MM.1S (cell line): ENCODE measurements at regions not wholly inside any gene's neighbourhood (a gene's known extent, or its start where the extent isn't known, plus 50 kb on each side); places are given as distances from the start of the nearest gene placed in this dataset.

Source experiments
- EZH2 ChIP-seq: fragments of 300-600 bp; sonication (generic); optimal IDR thresholded peaks from 2 replicates; pipeline ENCODE3; 2017; ENCODE audit warnings: low read depth, mild to moderate bottlenecking, antibody characterized with exemption, low read length, mixed read lengths
- TF ChIP-seq, protein P1 (sequence below): fragments of 300-600 bp; sonication (generic); IDR thresholded peaks from 2 replicates; pipeline ENCODE4 v1.5.1; 2016; ENCODE audit warnings: antibody characterized with exemption, low read length, mixed read lengths

GRCh38 chr2:207300817-207301216 lies 135.1 kb upstream of the KLF7 start:
- TF ChIP-seq, protein P1, sequence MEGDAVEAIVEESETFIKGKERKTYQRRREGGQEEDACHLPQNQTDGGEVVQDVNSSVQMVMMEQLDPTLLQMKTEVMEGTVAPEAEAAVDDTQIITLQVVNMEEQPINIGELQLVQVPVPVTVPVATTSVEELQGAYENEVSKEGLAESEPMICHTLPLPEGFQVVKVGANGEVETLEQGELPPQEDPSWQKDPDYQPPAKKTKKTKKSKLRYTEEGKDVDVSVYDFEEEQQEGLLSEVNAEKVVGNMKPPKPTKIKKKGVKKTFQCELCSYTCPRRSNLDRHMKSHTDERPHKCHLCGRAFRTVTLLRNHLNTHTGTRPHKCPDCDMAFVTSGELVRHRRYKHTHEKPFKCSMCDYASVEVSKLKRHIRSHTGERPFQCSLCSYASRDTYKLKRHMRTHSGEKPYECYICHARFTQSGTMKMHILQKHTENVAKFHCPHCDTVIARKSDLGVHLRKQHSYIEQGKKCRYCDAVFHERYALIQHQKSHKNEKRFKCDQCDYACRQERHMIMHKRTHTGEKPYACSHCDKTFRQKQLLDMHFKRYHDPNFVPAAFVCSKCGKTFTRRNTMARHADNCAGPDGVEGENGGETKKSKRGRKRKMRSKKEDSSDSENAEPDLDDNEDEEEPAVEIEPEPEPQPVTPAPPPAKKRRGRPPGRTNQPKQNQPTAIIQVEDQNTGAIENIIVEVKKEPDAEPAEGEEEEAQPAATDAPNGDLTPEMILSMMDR = no peak
- TF ChIP-seq EZH2 = no peak
